LNCaP clone FGC (cell line): ENCODE measurements at regions not wholly inside any gene's neighbourhood (a gene's known extent, or its start where the extent isn't known, plus 50 kb on each side); places are given as distances from the start of the nearest gene placed in this dataset.

Experiments used
- DNase-seq: peaks from one replicate; pipeline ENCODE4 v3.0.0-alpha.2; 2011; ENCODE audit warnings: low read depth
- H3K4me3 ChIP-seq: 2 replicates; pipeline ENCODE4 v1.5.1; 2011; ENCODE audit warnings: mild to moderate bottlenecking, low read depth, low read length, control low read depth
- CTCF ChIP-seq: IDR thresholded peaks from 2 replicates; pipeline ENCODE4 v1.5.1; 2012; ENCODE audit warnings: mild to moderate bottlenecking; ENCODE audit not compliant: control insufficient read depth, insufficient read depth; ENCODE audit errors: extremely low read depth

- TF ChIP-seq CTCF, result no peak
- no peak overlapping the region for H3K4me3 ChIP-seq
Measured at GRCh38 chr1:88399690-88400089, 284.4 kb upstream of the PKN2 start.

GRCh38 chr1:88401313-88401712 lies 282.8 kb upstream of the PKN2 start:
- no peak overlapping the region for H3K4me3 ChIP-seq
- TF ChIP-seq CTCF, result no peak
- no peak for DNase-seq

More at GRCh38 chr1:88399690-88400089, 284.4 kb upstream of the PKN2 start:
- DNase-seq, result no peak

- H3K4me3 ChIP-seq, result no peak overlapping the region
- no peak for DNase-seq
- TF ChIP-seq CTCF, result no peak
Measured at GRCh38 chr1:88404582-88404981, 279.5 kb upstream of the PKN2 start.

DNA sequence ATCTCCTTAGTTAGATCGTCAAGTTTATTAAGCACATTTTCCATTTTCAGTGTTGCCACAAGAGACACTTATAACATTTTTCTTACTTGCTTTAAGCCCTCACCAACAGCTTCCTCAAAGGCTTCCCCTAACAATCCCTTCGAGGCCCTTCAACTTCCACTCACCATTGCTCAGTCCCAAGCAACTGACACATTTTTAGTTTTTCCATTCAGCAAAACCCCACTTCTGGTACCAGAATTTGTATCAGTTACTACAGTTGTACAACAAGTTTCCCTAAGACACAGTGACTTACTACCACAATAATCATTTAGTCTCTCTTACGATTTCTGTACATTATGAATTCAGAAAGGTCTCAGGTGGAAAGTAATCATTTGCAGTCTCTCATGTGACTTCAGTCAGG lies 276.8 kb upstream of the PKN2 start:
- no peak overlapping the region for H3K4me3 ChIP-seq
- no peak for TF ChIP-seq CTCF
- DNase-seq, result no peak

GRCh38 chr1:88421997-88422396 lies 262.1 kb upstream of the PKN2 start:
- no peak overlapping the region for H3K4me3 ChIP-seq
- DNase-seq, result no peak
- TF ChIP-seq CTCF, result no peak

DNA sequence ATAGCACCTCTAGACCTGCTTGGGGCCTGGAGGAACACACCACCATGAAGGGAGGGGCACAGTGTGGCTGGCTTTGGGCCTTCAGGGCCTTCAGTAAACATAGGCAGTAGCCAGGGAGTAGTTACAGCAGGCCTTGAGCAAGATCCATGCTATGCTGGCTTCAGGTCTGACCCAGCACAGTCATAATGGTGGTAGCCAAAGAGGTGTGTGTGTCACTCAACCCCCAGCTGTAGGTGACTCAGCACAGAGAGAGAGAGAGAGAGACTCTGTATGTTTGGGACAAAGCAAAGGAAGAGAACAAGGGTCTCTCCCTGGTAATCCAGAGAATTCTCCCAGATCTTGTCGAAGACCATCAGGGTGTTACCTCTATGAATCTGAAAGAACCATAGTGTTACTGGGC lies 250.5 kb upstream of the PKN2 start:
- no peak for TF ChIP-seq CTCF
- DNase-seq, result no peak
- H3K4me3 ChIP-seq, result no peak overlapping the region

- no peak for DNase-seq
- TF ChIP-seq CTCF, result no peak
- no peak overlapping the region for H3K4me3 ChIP-seq
Measured at GRCh38 chr1:88434836-88435235, 249.2 kb upstream of the PKN2 start.
